ENCODE measurements at regions not wholly inside any gene's neighbourhood (a gene's known extent, or its start where the extent isn't known, plus 50 kb on each side); places are given as distances from the start of the nearest gene placed in this dataset.
"Not testable (repeated sequence)": the region's sequence is repeated elsewhere in the genome, so short reads cannot be mapped to it uniquely, and the experiment has no call there.

DNA sequence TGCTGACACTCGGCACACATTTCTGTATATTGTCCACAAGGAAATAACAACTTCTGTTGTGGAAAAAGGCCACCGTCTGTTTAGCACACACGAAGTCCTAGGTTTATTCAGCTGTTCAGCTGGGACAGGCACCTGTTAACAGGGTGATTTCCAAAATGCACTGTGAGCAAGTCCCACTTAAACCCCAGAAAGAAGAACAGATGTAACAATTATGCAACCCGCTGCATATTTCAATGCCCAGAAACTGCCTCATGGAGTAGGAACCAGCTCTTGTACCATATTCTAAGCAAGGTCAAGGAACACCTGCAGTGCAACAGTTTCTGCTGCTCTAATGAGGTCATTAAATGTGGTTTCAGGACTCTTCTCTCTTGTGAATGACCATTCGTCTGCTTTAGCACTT lies 77.1 kb downstream of the GEMIN8 start:
- no peaks in the 10 kb centered on the region for H3K36me3 ChIP-seq (replicated peaks in 1 of 2; ENCODE audit: control insufficient read depth in 1 of 2, insufficient read depth in 2 of 2, low read length in 2 of 2)
- H3K9me3 ChIP-seq (ENCODE audit: low read length): no peaks in the 10 kb centered on the region
- ATAC-seq (no peak), DNase-seq (ENCODE audit: low spot score) (no peak), FAIRE-seq (no peak)
- no peak overlapping the region for H3K9ac ChIP-seq (ENCODE audit: insufficient read depth, low read depth, low read length)
- H3K27me3 ChIP-seq (ENCODE audit: control insufficient read depth in 1 of 2, insufficient read depth in 2 of 2, low read length in 2 of 2): no peaks in the 10 kb centered on the region
- H4K20me1 ChIP-seq (ENCODE audit: insufficient read depth, low read length): no peaks in the 10 kb centered on the region
- no peak overlapping the region for H3K4me2 ChIP-seq (ENCODE audit: low read depth, low read length)
- POLR2A ChIA-PET: no interaction called here
- no peak overlapping the region for H3K4me3 ChIP-seq (replicated peaks in 1 of 3; ENCODE audit: insufficient read depth in 1 of 3, low read depth in 2 of 3, low read length in 3 of 3)
- H3K4me1 ChIP-seq (ENCODE audit: insufficient read depth, low read length): no peaks in the 10 kb centered on the region
- H3K79me2 ChIP-seq (ENCODE audit: insufficient read depth, low read length): no peaks in the 10 kb centered on the region
- WGBS (ENCODE audit: low lambda C conversion rate): 0% methylated on average over 4 of the region's 5 CpGs
- intact Hi-C loops (cut with micrococcal nuclease; ENCODE audit: unreplicated experiment) (no loop called here), in situ Hi-C loops (cut with HindIII; ENCODE audit: extremely low pct_ligation_motif_present, low pct_unique_long_range_greater_than_20kb) (no loop called here)
- H3K27ac ChIP-seq (ENCODE audit: extremely low read length, insufficient read depth, low read length): no peak overlapping the region
- BruUV-seq (replicated peaks): no TSS peak
- H2AFZ ChIP-seq (ENCODE audit: low read length): no peak overlapping the region
- CTCF ChIA-PET (ENCODE audit: low intra/inter-chr PET ratio, low total read pairs): no interaction called here
- TF ChIP-seq ZNF441 (CRISPR knock-in tag; IDR thresholded peaks at IDR 0.05; ENCODE audit: borderline replicate concordance) (no peak), ZNF83 (CRISPR knock-in tag; IDR thresholded peaks at IDR 0.05; ENCODE audit: borderline replicate concordance) (no peak)
- TF ChIP-seq, protein P1, sequence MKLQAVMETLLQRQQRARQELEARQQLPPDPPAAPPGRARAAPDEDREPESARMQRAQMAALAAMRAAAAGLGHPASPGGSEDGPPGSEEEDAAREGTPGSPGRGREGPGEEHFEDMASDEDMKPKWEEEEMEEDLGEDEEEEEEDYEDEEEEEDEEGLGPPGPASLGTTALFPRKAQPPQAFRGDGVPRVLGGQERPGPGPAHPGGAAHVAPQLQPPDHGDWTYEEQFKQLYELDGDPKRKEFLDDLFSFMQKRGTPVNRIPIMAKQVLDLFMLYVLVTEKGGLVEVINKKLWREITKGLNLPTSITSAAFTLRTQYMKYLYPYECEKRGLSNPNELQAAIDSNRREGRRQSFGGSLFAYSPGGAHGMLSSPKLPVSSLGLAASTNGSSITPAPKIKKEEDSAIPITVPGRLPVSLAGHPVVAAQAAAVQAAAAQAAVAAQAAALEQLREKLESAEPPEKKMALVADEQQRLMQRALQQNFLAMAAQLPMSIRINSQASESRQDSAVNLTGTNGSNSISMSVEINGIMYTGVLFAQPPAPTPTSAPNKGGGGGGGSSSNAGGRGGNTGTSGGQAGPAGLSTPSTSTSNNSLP (IDR thresholded peaks at IDR 0.05; ENCODE audit: low read depth, low read length): no peak

DNA sequence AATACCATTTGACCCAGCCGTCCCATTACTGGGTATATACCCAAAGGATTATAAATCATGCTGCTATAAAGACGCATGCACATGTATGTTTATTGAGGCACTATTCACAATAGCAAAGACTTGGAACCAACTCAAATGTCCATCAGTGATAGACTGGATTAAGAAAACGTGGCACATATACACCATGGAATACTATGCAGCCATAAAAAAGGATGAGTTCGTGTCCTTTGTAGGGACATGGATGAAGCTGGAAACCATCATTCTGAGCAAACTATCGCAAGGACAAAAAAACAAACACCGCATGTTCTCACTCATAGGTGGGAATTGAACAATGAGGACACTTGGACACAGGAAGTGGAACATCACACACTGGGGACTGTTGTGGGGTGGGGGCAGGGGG lies 83.5 kb downstream of the GEMIN8 start:
- 51% methylated on average over 5 of the region's 6 CpGs for WGBS (ENCODE audit: low lambda C conversion rate)
- BruUV-seq (replicated peaks); POLR2A ChIA-PET; H3K27ac ChIP-seq (ENCODE audit: extremely low read length, insufficient read depth, low read length); H3K4me3 ChIP-seq (replicated peaks in 1 of 3; ENCODE audit: insufficient read depth in 1 of 3, low read depth in 2 of 3, low read length in 3 of 3); H3K27me3 ChIP-seq (ENCODE audit: control insufficient read depth in 1 of 2, insufficient read depth in 2 of 2, low read length in 2 of 2); FAIRE-seq; ATAC-seq; in situ Hi-C loops (cut with HindIII; ENCODE audit: extremely low pct_ligation_motif_present, low pct_unique_long_range_greater_than_20kb); H3K4me2 ChIP-seq (ENCODE audit: low read depth, low read length); H3K9me3 ChIP-seq (ENCODE audit: low read length); intact Hi-C loops (cut with micrococcal nuclease; ENCODE audit: unreplicated experiment); H3K9ac ChIP-seq (ENCODE audit: insufficient read depth, low read depth, low read length); H3K36me3 ChIP-seq (replicated peaks in 1 of 2; ENCODE audit: control insufficient read depth in 1 of 2, insufficient read depth in 2 of 2, low read length in 2 of 2); H4K20me1 ChIP-seq (ENCODE audit: insufficient read depth, low read length); H3K79me2 ChIP-seq (ENCODE audit: insufficient read depth, low read length); H2AFZ ChIP-seq (ENCODE audit: low read length); H3K4me1 ChIP-seq (ENCODE audit: insufficient read depth, low read length); CTCF ChIA-PET (ENCODE audit: low intra/inter-chr PET ratio, low total read pairs); DNase-seq (ENCODE audit: low spot score): not testable (repeated sequence)

DNA sequence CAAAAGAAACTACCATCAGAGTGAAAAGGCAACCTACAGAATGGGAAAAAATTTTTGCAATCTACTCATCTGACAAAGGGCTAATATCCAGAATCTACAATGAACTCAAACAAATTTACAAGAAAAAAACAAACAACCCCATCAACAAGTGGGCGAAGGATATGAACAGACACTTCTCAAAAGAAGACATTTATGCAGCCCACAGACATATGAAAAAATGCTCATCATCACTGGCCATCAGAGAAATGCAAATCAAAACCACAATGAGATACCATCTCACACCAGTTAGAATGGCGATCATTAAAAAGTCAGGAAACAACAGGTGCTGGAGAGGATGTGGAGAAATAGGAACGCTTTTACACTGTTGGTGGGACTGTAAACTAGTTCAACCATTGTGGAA lies 83.9 kb downstream of the GEMIN8 start:
- H3K9me3 ChIP-seq (ENCODE audit: low read length); H3K4me3 ChIP-seq (replicated peaks in 1 of 3; ENCODE audit: insufficient read depth in 1 of 3, low read depth in 2 of 3, low read length in 3 of 3); ATAC-seq; POLR2A ChIA-PET; H3K36me3 ChIP-seq (replicated peaks in 1 of 2; ENCODE audit: control insufficient read depth in 1 of 2, insufficient read depth in 2 of 2, low read length in 2 of 2); DNase-seq (ENCODE audit: low spot score); H3K9ac ChIP-seq (ENCODE audit: insufficient read depth, low read depth, low read length); intact Hi-C loops (cut with micrococcal nuclease; ENCODE audit: unreplicated experiment); H4K20me1 ChIP-seq (ENCODE audit: insufficient read depth, low read length); H3K27me3 ChIP-seq (ENCODE audit: control insufficient read depth in 1 of 2, insufficient read depth in 2 of 2, low read length in 2 of 2); BruUV-seq (replicated peaks); H3K4me2 ChIP-seq (ENCODE audit: low read depth, low read length); H3K79me2 ChIP-seq (ENCODE audit: insufficient read depth, low read length); CTCF ChIA-PET (ENCODE audit: low intra/inter-chr PET ratio, low total read pairs); H3K27ac ChIP-seq (ENCODE audit: extremely low read length, insufficient read depth, low read length); H3K4me1 ChIP-seq (ENCODE audit: insufficient read depth, low read length); in situ Hi-C loops (cut with HindIII; ENCODE audit: extremely low pct_ligation_motif_present, low pct_unique_long_range_greater_than_20kb); FAIRE-seq; H2AFZ ChIP-seq (ENCODE audit: low read length): not testable (repeated sequence)
- 0% methylated on average over 1 of the region's 3 CpGs for WGBS (ENCODE audit: low lambda C conversion rate)

Data from HepG2 (cell line).